NB4 (cell line): ENCODE measurements at regions not wholly inside any gene's neighbourhood (a gene's known extent, or its start where the extent isn't known, plus 50 kb on each side); places are given as distances from the start of the nearest gene placed in this dataset.

Source experiments
- CTCF ChIP-seq: IDR thresholded peaks from one replicate; pipeline ENCODE4 v1.5.1; 2012; ENCODE audit warnings: low read depth, low read length
- POLR2A ChIP-seq: IDR thresholded peaks from 2 replicates; pipeline ENCODE4 v1.6.1; 2011; ENCODE audit warnings: mild to moderate bottlenecking; ENCODE audit not compliant: insufficient read length; ENCODE audit errors: extremely low read depth

- TF ChIP-seq CTCF (no peak), POLR2A (no peak)
These were observed 164.0 kb downstream of the SOX9 start for GRCh38 chr17:72284806-72285205.
